Smooth muscle cell (in vitro differentiated cells): ENCODE measurements at regions not wholly inside any gene's neighbourhood (a gene's known extent, or its start where the extent isn't known, plus 50 kb on each side); places are given as distances from the start of the nearest gene placed in this dataset.

Source experiments
- DNase-seq: peaks from one replicate; lab custom pipeline; 2025; ENCODE audit not compliant: unreplicated experiment; lab: John Stamatoyannopoulos, UW
- H2AFZ ChIP-seq: fragments of 200-600 bp; sonication (generic); 2 replicates; pipeline ENCODE4 v1.6.0; 2016; ENCODE audit warnings: antibody characterized with exemption, low read depth, mild to moderate bottlenecking
- H3F3A ChIP-seq: fragments of 200-600 bp; sonication (generic); 2 replicates; pipeline ENCODE4 v1.6.0; 2017; ENCODE audit warnings: antibody characterized with exemption, low read depth
- H3K27ac ChIP-seq: fragments of 200-600 bp; sonication (generic); 2 replicates; pipeline ENCODE4 v1.5.1; 2016; ENCODE audit warnings: low read depth, mild to moderate bottlenecking
- H3K27me3 ChIP-seq: fragments of 200-600 bp; sonication (generic); 2 replicates; pipeline ENCODE4 v1.6.1; 2016; ENCODE audit warnings: low read depth, mild to moderate bottlenecking
- H3K36me3 ChIP-seq: fragments of 200-600 bp; sonication (generic); 2 replicates; pipeline ENCODE4 v1.5.1; 2016; ENCODE audit warnings: low read depth
- H3K4me1 ChIP-seq: fragments of 200-600 bp; sonication (generic); 2 replicates; pipeline ENCODE4 v1.5.1; 2016; ENCODE audit warnings: low read depth
- H3K4me2 ChIP-seq: fragments of 200-600 bp; sonication (generic); 2 replicates; pipeline ENCODE4 v1.6.0; 2016; ENCODE audit warnings: mild to moderate bottlenecking
- H3K4me3 ChIP-seq: fragments of 200-600 bp; sonication (generic); 2 replicates; pipeline ENCODE4 v1.5.1; 2016; ENCODE audit warnings: mild to moderate bottlenecking
- H3K79me2 ChIP-seq: fragments of 200-600 bp; sonication (generic); 2 replicates; pipeline ENCODE4 v1.6.0; 2016; ENCODE audit warnings: low read depth, mild to moderate bottlenecking
- H3K9ac ChIP-seq: fragments of 200-600 bp; sonication (generic); 2 replicates; pipeline ENCODE4 v1.6.0; 2016; ENCODE audit warnings: low read depth
- H3K9me3 ChIP-seq: fragments of 200-600 bp; sonication (generic); replicated peaks from 2 replicates; pipeline ENCODE4 v1.5.1; 2016; ENCODE audit warnings: low read depth
- H4K20me1 ChIP-seq: fragments of 200-600 bp; sonication (generic); 2 replicates; pipeline ENCODE4 v1.6.0; 2016; ENCODE audit warnings: low read depth
- WGBS: methylation state at CpG from one replicate; pipeline ENCODE4 v1.1.7; 2016; ENCODE audit warnings: low lambda C conversion rate; 5-methylcytosine and 5-hydroxymethylcytosine counted together
- TF ChIP-seq, protein P1 (sequence below): fragments of 200-600 bp; sonication (generic); IDR thresholded peaks from 2 replicates; pipeline ENCODE4 v1.5.1; 2017; ENCODE audit warnings: borderline replicate concordance, mild to moderate bottlenecking, antibody characterized with exemption; ENCODE audit not compliant: insufficient read depth, poor library complexity, severe bottlenecking

- H3K4me1 ChIP-seq: no peaks in the 10 kb centered on the region
- no peaks in the 10 kb centered on the region for H3K27me3 ChIP-seq
- no peak overlapping the region for H3K27ac ChIP-seq
- H3K9ac ChIP-seq: no peak overlapping the region
- no peak for DNase-seq
- H2AFZ ChIP-seq: no peak overlapping the region
- TF ChIP-seq, protein P1, sequence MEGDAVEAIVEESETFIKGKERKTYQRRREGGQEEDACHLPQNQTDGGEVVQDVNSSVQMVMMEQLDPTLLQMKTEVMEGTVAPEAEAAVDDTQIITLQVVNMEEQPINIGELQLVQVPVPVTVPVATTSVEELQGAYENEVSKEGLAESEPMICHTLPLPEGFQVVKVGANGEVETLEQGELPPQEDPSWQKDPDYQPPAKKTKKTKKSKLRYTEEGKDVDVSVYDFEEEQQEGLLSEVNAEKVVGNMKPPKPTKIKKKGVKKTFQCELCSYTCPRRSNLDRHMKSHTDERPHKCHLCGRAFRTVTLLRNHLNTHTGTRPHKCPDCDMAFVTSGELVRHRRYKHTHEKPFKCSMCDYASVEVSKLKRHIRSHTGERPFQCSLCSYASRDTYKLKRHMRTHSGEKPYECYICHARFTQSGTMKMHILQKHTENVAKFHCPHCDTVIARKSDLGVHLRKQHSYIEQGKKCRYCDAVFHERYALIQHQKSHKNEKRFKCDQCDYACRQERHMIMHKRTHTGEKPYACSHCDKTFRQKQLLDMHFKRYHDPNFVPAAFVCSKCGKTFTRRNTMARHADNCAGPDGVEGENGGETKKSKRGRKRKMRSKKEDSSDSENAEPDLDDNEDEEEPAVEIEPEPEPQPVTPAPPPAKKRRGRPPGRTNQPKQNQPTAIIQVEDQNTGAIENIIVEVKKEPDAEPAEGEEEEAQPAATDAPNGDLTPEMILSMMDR: no peak
- no peaks in the 10 kb centered on the region for H3K36me3 ChIP-seq
- H4K20me1 ChIP-seq: no peaks in the 10 kb centered on the region
- no peaks in the 10 kb centered on the region for H3K9me3 ChIP-seq
- H3K79me2 ChIP-seq: no peaks in the 10 kb centered on the region
- no peaks in the 10 kb centered on the region for H3F3A ChIP-seq
- 70% methylated on average over 2 of the region's 2 CpGs for WGBS
- no peak overlapping the region for H3K4me2 ChIP-seq
- no peak overlapping the region for H3K4me3 ChIP-seq
These were observed 192.4 kb downstream of the RDH14 start for GRCh38 chr2:18368008-18368407.

GRCh38 chr2:18365342-18365741, 195.1 kb downstream of the RDH14 start:
- Histone ChIP-seq H3K9me3 (no peaks in the 10 kb centered on the region), H3K4me3 (no peak overlapping the region), H3K4me1 (no peaks in the 10 kb centered on the region), H3K36me3 (no peaks in the 10 kb centered on the region), H3K27me3 (no peaks in the 10 kb centered on the region), H2AFZ (no peak overlapping the region), H3K9ac (no peak overlapping the region), H3K4me2 (no peak overlapping the region), H3K27ac (no peak overlapping the region), H3F3A (no peaks in the 10 kb centered on the region), H4K20me1 (no peaks in the 10 kb centered on the region), H3K79me2 (no peaks in the 10 kb centered on the region)
- no peak for DNase-seq
- TF ChIP-seq, protein P1: no peak
- 87% methylated on average over 2 of the region's 2 CpGs for WGBS

DNA sequence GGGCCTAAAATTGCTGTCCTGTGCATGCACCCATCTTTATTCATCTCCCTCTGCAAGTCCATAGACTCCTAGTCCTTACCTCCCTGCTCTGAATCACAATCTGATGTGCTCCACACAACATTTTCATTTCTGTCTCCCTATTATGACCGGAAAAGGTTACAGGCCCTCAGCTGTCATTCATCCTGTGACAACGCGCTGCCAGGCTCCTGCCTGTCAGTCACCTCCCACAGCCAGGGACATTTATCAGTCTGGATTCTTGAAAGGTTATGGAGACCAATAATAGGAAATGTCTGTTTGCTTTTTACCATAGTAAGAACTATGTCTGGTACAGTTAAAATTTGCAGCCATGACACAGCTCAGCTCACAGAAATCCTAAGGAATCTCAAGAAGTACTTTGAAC, 197.1 kb downstream of the RDH14 start:
- Histone ChIP-seq H3K27me3 (no peaks in the 10 kb centered on the region), H3K36me3 (no peaks in the 10 kb centered on the region), H3K4me3 (no peak overlapping the region), H3K9ac (no peak overlapping the region), H3F3A (no peaks in the 10 kb centered on the region), H3K9me3 (no peaks in the 10 kb centered on the region), H3K27ac (peak overlapping the region; percentile 33), H2AFZ (peak overlapping the region; percentile 11), H4K20me1 (no peaks in the 10 kb centered on the region), H3K4me1 (no peaks in the 10 kb centered on the region), H3K79me2 (no peaks in the 10 kb centered on the region), H3K4me2 (no peak overlapping the region)
- DNase-seq: no peak
- TF ChIP-seq, protein P1: no peak
- WGBS: 81% methylated on average over 3 of the region's 3 CpGs

- no peaks in the 10 kb centered on the region for H3F3A ChIP-seq
- no peaks in the 10 kb centered on the region for H3K9me3 ChIP-seq
- WGBS: 43% methylated on average over 1 of the region's 1 CpG
- H3K79me2 ChIP-seq: no peaks in the 10 kb centered on the region
- H4K20me1 ChIP-seq: no peaks in the 10 kb centered on the region
- TF ChIP-seq, protein P1: no peak
- H3K4me2 ChIP-seq: no peak overlapping the region
- H3K4me3 ChIP-seq: no peak overlapping the region
- no peaks in the 10 kb centered on the region for H3K36me3 ChIP-seq
- no peak overlapping the region for H3K9ac ChIP-seq
- no peak overlapping the region for H3K27ac ChIP-seq
- H3K4me1 ChIP-seq: no peaks in the 10 kb centered on the region
- H2AFZ ChIP-seq: no peak overlapping the region
- H3K27me3 ChIP-seq: no peaks in the 10 kb centered on the region
- DNase-seq: no peak
These were observed 197.8 kb downstream of the RDH14 start for GRCh38 chr2:18362696-18363095.
